NCI-H1417 treated with DMSO at 0.1 percent for 48 hours (cell line): ENCODE measurements at regions not wholly inside any gene's neighbourhood (a gene's known extent, or its start where the extent isn't known, plus 50 kb on each side); places are given as distances from the start of the nearest gene placed in this dataset.

Source experiments
- DNase-seq: peaks from one replicate; lab custom pipeline; 2025; lab: John Stamatoyannopoulos, UW

DNA sequence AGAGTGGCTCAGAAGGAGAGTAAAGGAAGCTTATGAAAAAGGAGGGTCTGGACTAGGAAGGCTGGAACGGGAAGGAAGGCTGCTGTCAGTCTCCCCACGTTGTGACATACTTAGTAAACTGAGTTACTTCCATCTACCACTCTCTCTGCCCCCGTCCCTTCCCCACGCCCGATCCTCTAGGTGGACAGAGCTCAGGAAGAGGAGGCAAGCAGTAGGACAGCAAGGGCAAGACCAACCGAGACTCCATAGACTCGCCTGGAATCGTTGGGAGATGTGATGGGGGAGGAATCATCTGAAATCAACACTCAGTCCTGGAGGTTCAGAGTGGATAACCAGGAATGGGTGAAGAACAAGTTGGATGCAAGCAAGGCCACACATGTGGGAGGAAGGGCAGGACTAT, 240.7 kb downstream of the BUD13 start:
- no peak for DNase-seq

- DNase-seq: no peak
Observed at GRCh38 chr11:116530705-116531104, 242.1 kb downstream of the BUD13 start.

DNA sequence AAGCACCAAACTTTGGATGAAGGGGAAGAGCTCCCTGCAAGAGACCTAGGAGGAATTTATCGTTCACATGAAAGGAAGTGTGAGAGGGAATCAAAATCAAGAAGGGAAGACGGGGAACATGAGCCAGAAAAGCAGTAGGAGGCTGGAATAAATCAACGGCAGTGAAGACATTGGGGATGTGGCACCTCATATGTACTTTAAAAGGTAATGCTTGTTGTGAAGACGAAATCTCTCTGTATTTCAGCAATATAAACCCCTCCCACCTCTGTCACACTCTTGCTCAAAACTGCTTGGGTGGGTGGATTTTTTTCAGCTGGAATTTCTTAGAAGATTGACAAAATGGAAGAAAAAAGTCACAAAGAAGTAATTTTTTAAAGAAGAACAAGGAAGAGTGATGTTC, 243.5 kb downstream of the BUD13 start:
- DNase-seq: no peak

DNA sequence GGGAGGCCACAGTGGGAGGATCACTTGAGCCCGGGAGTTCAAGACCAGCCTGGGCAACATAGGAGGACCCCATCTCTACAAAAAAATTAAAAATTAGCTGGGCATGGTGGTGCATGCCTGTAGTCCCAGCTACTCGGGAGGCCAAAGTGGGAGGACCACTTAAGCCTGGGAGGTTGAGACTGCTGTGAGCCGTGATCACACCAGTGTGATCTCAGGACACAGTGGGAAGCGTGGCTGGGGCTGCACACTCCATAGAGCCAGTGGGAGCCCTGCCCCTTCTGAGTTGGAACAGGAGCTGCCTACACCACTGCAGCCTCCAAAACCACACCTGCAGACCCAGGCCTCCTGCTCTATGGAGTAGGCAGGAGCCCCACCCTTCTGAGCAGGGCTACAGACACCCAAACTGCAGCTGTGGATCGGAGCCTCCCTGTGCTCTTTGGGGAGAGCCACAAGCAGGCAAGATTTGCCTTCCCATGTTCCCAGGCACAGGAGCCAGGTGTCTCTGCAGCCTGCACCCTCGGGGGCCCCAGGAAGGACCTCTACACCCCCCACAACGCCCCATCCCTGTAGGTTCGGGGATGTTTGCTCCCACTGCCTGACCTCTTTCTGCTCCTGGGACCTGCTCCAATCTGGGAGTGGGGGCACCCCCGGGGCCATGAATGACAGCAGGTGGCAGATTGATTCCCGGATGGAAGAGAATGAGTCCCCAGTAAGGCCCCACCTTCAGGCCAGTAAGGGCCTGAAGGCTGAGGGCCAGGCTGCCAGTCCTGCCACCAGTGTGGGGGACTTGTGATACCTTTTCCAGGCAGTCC, 245.4 kb downstream of the BUD13 start:
- no peak for DNase-seq

DNA sequence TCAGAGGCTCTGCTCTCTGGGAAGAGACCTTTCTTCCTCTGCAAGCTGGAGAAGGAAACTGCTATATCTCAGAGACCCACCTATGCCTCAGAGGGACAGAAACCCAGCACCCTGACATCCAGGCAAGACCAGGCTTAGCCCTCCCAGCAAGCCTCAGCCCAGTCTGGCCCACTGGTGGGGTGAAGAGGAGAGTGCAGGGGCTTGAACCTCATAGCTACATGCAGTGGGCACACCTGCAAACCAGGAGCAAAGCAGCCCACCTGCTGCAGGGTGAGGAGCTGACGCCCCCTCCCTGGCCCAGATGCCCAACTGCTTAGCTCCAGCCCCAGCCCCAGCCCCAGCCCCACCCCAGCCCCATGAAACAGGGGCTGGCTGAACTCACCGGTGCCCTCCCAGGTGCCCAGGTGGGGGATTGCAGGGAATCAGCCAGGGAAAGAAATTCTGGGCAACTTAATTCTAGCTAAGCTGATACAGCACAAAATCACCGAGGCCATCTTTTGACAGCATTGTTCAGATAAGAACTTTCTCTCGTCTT, 246.8 kb downstream of the BUD13 start:
- DNase-seq: no peak

- no peak for DNase-seq
Observed at GRCh38 chr11:116519499-116519898, 253.3 kb downstream of the BUD13 start.

GRCh38 chr11:116518141-116518540, 254.6 kb downstream of the BUD13 start:
- no peak for DNase-seq

GRCh38 chr11:116517584-116517983, 255.2 kb downstream of the BUD13 start:
- DNase-seq: no peak

- no peak for DNase-seq
Observed at GRCh38 chr11:116517077-116517476, 255.7 kb downstream of the BUD13 start.

DNA sequence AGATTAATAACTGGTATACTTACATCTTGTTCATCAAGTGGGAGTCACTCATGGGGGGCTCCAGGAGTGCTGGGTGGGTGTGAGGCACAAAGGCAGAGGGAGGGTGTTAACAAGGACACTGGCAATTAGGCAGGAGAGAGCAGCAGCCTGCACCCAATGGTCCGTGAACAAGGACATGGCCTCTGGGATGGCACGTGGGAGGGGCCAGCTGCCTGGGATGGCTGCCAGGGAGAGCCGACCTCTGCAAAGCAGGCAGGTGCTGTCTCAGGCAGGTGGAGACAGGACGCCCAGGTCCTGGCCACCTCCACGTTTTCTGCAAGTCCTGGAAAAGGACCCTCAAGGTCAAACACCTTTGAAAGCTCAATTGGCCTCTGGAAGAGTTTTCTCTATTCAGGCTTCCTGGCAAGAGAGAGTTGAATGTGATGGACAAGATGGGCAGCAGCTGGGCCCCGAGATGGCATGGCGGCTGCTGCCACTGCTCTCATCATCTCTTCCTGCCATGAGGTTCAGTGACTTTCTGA, 257.1 kb downstream of the BUD13 start:
- DNase-seq: no peak

DNA sequence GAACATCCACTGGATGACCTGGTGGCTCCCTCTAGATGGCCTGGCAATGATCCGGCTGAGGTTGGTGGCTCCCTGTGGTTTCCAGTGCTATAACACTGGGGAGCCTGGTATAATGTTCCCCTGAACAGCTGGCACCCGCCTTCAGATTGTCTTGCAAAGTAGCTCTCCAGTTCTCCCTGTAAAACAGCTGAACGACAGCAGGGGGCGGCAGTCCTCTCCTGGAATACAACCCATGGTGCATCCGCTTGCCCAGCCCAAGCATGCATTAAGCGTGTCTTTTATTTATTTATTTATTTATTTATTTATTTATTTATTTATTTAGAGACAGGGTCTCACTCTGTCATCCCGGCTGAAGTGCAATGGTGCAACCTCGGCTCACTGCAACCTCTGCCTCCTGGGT, 258.9 kb downstream of the BUD13 start:
- DNase-seq: no peak

DNA sequence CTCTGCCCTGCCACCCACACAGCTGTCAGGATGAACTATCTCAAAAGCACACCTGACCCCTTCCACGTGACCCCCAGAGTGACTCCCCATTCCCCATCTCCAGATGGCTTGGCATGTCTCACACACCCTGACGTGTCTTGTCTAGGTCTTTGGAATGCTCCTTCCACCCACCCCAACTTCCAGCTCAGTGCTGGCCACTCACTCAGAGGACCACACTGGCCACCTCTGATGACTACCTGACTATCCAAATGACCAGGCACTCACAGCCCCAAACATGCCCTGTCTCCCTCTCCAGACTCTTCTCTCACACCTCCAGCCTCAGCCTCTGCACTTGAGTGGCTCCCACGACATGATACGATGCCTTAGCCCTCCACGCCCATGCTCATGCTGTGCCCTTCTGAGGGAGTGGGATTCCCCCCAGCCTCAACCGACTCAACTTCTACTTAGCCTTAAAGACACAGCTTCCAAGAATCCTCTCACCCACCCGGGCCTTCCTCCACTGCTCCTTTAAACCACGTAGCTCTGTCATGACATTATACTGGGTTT, 259.4 kb downstream of the BUD13 start:
- no peak for DNase-seq

- DNase-seq: no peak
Observed at GRCh38 chr11:116512841-116513240, 259.9 kb downstream of the BUD13 start.

DNA sequence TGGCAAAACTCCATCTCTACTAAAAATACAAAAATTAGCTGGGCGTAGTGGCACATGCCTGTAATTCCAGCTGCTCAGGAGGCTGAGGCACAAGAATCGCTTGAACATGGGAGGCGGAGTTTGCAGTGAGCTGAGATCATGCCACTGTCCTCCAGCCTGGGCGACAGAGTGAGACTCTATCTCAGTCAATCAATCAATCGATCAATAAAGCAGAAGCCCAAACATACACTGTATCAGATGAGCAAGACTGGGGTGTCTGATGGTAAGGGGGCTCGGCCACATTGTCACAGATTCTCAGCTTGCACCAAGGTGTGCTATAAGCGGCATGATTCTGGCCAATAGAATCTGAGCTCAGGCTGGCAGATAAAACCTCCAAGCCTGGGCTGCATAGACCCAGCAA, 261.1 kb downstream of the BUD13 start:
- no peak for DNase-seq

DNA sequence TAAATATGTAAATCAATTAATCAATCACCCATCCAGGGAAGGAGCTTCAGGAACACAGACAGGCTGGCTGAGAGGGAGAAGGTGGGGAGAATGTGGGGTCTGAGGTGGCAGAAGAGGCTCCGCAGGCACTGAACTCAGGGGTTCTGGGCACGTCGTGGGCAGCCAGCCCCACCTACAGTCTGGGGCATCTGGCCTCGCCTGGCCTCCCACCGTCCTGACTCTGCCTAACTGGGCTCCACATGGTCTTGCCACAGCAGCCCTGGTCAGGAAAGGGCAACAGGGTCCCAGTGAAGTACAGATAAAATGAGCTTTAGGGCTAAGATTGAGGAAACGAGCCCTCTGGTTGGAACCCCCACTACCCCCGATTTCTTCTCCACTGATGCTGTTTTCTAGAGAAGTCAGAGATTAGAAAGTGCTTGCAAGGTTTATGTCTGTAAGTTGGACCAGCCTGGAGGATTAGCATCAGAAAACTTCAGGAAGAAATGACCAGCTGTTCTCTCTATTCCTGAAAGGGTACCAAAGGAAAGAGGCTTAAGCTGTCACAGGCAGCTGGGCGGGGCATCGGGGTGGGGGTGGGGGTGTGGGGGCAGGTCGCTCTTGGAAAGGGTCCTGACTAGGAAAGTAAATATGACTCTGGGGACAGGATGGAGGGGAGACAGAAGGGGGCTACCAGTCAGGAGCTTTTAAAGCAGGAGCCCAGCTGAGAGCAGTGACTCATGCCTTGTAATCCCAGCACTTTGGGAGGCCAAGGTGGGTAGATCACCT, 261.7 kb downstream of the BUD13 start:
- DNase-seq: no peak

DNA sequence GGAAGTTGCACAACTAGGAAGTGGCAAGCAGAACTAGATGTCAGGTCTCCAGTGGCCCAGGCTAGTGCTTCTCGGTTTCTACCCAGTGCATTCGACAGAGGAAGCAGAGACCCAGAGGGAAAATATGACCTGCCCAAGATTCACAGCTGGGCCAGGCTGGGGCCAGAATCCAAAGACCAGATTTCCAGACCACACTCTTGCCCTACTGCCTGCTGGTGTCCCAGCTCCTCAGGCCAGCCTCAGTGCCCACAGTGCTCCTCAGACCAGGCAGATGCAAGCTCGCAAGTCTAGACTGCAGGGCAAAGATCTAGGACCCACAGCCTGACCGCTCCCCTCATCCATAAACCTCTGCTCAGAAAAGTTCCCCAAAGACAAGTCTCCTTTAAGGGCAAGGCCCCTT, 262.6 kb downstream of the BUD13 start:
- DNase-seq: no peak

DNA sequence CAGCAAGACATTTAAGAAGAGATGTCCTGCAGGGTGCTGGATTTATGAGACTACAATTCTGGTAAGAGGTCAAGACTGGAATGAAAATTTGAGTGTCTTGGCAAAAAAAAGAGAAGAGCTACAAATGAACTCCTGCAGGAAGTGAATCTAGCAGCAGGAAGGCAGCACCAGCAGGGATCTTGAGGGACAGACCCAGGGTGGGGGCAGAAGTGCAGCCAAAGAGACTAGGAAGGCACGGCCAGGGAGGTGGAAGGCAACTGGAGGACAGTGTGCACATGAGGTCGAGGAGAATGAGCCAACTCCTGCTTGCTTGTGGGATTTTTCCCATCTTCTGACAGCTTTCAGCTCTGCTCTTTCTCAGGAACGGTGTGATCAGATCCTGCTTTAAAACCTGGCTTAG, 263.2 kb downstream of the BUD13 start:
- no peak for DNase-seq

- DNase-seq: no peak
Observed at GRCh38 chr11:116507849-116508695, 264.7 kb downstream of the BUD13 start.

GRCh38 chr11:116507016-116507415, 265.8 kb downstream of the BUD13 start:
- DNase-seq: no peak

- DNase-seq: no peak
Observed at GRCh38 chr11:116506263-116506825, 266.4 kb downstream of the BUD13 start.
